Activated CD4-positive, alpha-beta T cell treated with anti-CD3 and anti-CD28 coated beads for 48 hours (primary cell): ENCODE measurements at regions not wholly inside any gene's neighbourhood (a gene's known extent, or its start where the extent isn't known, plus 50 kb on each side); places are given as distances from the start of the nearest gene placed in this dataset.

ENCODE experiments used
- DNase-seq: peaks from one replicate; pipeline ENCODE4 v3.0.0-alpha.2; 2020

- DNase-seq: no peak
Measured at GRCh38 chr13:22253107-22253506, 582.2 kb downstream of the FGF9 start.

- no peak for DNase-seq
Measured at GRCh38 chr13:22256111-22256639, 585.3 kb downstream of the FGF9 start.

- DNase-seq: no peak
Measured at GRCh38 chr13:22262001-22262885, 591.4 kb downstream of the FGF9 start.

GRCh38 chr13:22263185-22263584, 592.3 kb downstream of the FGF9 start:
- no peak for DNase-seq

- DNase-seq: no peak
Measured at GRCh38 chr13:22265563-22265962, 594.7 kb downstream of the FGF9 start.

- no peak for DNase-seq
Measured at GRCh38 chr13:22270881-22271280, 600.0 kb downstream of the FGF9 start.

GRCh38 chr13:22271903-22272302, 601.0 kb downstream of the FGF9 start:
- DNase-seq: no peak

- DNase-seq: no peak
Measured at GRCh38 chr13:22275393-22275792, 604.5 kb downstream of the FGF9 start.

GRCh38 chr13:22276616-22277015, 605.7 kb downstream of the FGF9 start:
- no peak for DNase-seq

- DNase-seq: peak; percentile 75
Measured at GRCh38 chr13:22278336-22278929, 607.6 kb downstream of the FGF9 start.

- DNase-seq: no peak
Measured at GRCh38 chr13:22285867-22286266, 615.0 kb downstream of the FGF9 start.

GRCh38 chr13:22286338-22286737, 615.5 kb downstream of the FGF9 start:
- DNase-seq: no peak

GRCh38 chr13:22287343-22287920, 616.6 kb downstream of the FGF9 start:
- no peak for DNase-seq

- no peak for DNase-seq
Measured at GRCh38 chr13:22288496-22288895, 617.6 kb downstream of the FGF9 start.

GRCh38 chr13:22289711-22290110, 618.8 kb downstream of the FGF9 start:
- DNase-seq: no peak

- no peak for DNase-seq
Measured at GRCh38 chr13:22298530-22298929, 627.7 kb downstream of the FGF9 start.

GRCh38 chr13:22311734-22312404, 641.0 kb downstream of the FGF9 start:
- no peak for DNase-seq

- DNase-seq: no peak
Measured at GRCh38 chr13:22312405-22312803, 641.5 kb downstream of the FGF9 start.

- no peak for DNase-seq
Measured at GRCh38 chr13:22316494-22317025, 645.7 kb downstream of the FGF9 start.

GRCh38 chr13:22320991-22321390, 650.1 kb downstream of the FGF9 start:
- no peak for DNase-seq

- DNase-seq: no peak
Measured at GRCh38 chr13:22325761-22326160, 654.9 kb downstream of the FGF9 start.

GRCh38 chr13:22332416-22332815, 661.5 kb downstream of the FGF9 start:
- no peak for DNase-seq

GRCh38 chr13:22336460-22336859, 665.6 kb downstream of the FGF9 start:
- no peak for DNase-seq
